AG04449 (cell line): ENCODE measurements at regions not wholly inside any gene's neighbourhood (a gene's known extent, or its start where the extent isn't known, plus 50 kb on each side); places are given as distances from the start of the nearest gene placed in this dataset.
A peak's percentile ranks its signal among the peaks of the same experiment; 100 is the strongest.

Experiments
- CTCF ChIA-PET: fragments of 350-600 bp; formaldehyde crosslinking; extraction: SDS; loops from one replicate; lab custom pipeline; 2021; ENCODE audit warnings: antibody characterized with exemption; lab: Yijun Ruan, JAX
- POLR2A ChIA-PET: fragments of 400-600, 350-600 bp; formaldehyde crosslinking; extraction: SDS; loops from one replicate; lab custom pipeline; 2020; ENCODE audit warnings: antibody characterized with exemption, inconsistent platforms; lab: Yijun Ruan, JAX
- DNase-seq: peaks from one replicate; pipeline ENCODE4 v3.0.0-alpha.2; 2010; ENCODE audit warnings: low read depth, low spot score
- H3K4me3 ChIP-seq: 2 replicates; pipeline ENCODE4 v1.5.1; 2011; ENCODE audit warnings: low read depth, mild to moderate bottlenecking, control low read depth, low read length
- CTCF ChIP-seq: IDR thresholded peaks from one replicate; pipeline ENCODE4 v1.5.1; 2011; ENCODE audit warnings: mild to moderate bottlenecking, moderate library complexity, low read length, control low read depth, inconsistent platforms; ENCODE audit not compliant: insufficient read depth; ENCODE audit errors: missing control alignments

GRCh38 chr16:17831330-17831729 is 360.6 kb upstream of the XYLT1 start:
- TF ChIP-seq CTCF: peak; percentile 26
- no peak for DNase-seq
- ChIA-PET CTCF (interaction anchor here (1.1 to 1.3 kb wide), 2 partner anchors 10 to 252 kb away, joined by 3 read pairs; no protein-coding TSS in a partner anchor), POLR2A (no interaction called here)
- no peak overlapping the region for H3K4me3 ChIP-seq

- no peak overlapping the region for H3K4me3 ChIP-seq
- POLR2A ChIA-PET: no interaction called here
- TF ChIP-seq CTCF: no peak
- DNase-seq: no peak
- CTCF ChIA-PET: interaction anchor here (0.9 to 1.1 kb wide), 2 partner anchors 11 to 252 kb away, joined by 3 read pairs; no protein-coding TSS in a partner anchor
Measured at GRCh38 chr16:17830651-17831050, 359.9 kb upstream of the XYLT1 start.

GRCh38 chr16:17829811-17830210 is 359.1 kb upstream of the XYLT1 start:
- DNase-seq: peak; percentile 26
- ChIA-PET POLR2A (no interaction called here), CTCF (interaction anchor here (0.6 to 1.7 kb wide), 3 partner anchors 11 to 262 kb away, joined by 3 read pairs; no protein-coding TSS in a partner anchor)
- H3K4me3 ChIP-seq: no peak overlapping the region
- no peak for TF ChIP-seq CTCF

GRCh38 chr16:17828012-17828411 is 357.3 kb upstream of the XYLT1 start:
- TF ChIP-seq CTCF: no peak
- peak; percentile 82 for DNase-seq
- ChIA-PET CTCF (interaction anchor here (1.7 to 2.0 kb wide), 2 partner anchors 9 to 260 kb away, joined by 3 to 4 read pairs; no protein-coding TSS in a partner anchor), POLR2A (no interaction called here)
- no peak overlapping the region for H3K4me3 ChIP-seq

- no peak for DNase-seq
- CTCF ChIA-PET: interaction anchor here (1.2 to 2.0 kb wide), 2 partner anchors 10 to 23 kb away, joined by 3 to 4 read pairs; no protein-coding TSS in a partner anchor
Measured at GRCh38 chr16:17827313-17827712, 356.6 kb upstream of the XYLT1 start.

GRCh38 chr16:17817943-17818342 is 347.2 kb upstream of the XYLT1 start:
- no peak overlapping the region for H3K4me3 ChIP-seq
- POLR2A ChIA-PET: interaction anchor here (0.7 kb wide), 1 partner anchor 9 kb away, joined by 3 read pairs; no protein-coding TSS in a partner anchor
- TF ChIP-seq CTCF: no peak
- no peak for DNase-seq
- CTCF ChIA-PET: no interaction called here

More at GRCh38 chr16:17827313-17827712, 356.6 kb upstream of the XYLT1 start:
- POLR2A ChIA-PET: interaction anchor here (0.6 kb wide), 1 partner anchor 10 kb away, joined by 3 read pairs; no protein-coding TSS in a partner anchor
- no peak for TF ChIP-seq CTCF
- no peak overlapping the region for H3K4me3 ChIP-seq
